ENCODE measurements at regions not wholly inside any gene's neighbourhood (a gene's known extent, or its start where the extent isn't known, plus 50 kb on each side); places are given as distances from the start of the nearest gene placed in this dataset.

- TF ChIP-seq CTCF (IDR thresholded peaks at IDR 0.05) (no peak), REST (IDR thresholded peaks at IDR 0.05; ENCODE audit: insufficient read depth in 1 of 2, low read depth in 2 of 2, low read length in 1 of 2) (no peak), TCF7L2 (IDR thresholded peaks at IDR 0.05; ENCODE audit: low read depth, low read length) (no peak), POLR2AphosphoS5 (IDR thresholded peaks at IDR 0.05; ENCODE audit: low read depth, low read length) (no peak), SIN3A (IDR thresholded peaks at IDR 0.05; ENCODE audit: borderline replicate concordance, insufficient read depth, low read depth, low read length) (no peak)
These were observed 411.7 kb downstream of the SOCS6 start for GRCh38 chr18:70700496-70700895.
